ENCODE measurements at regions not wholly inside any gene's neighbourhood (a gene's known extent, or its start where the extent isn't known, plus 50 kb on each side); places are given as distances from the start of the nearest gene placed in this dataset.

DNA sequence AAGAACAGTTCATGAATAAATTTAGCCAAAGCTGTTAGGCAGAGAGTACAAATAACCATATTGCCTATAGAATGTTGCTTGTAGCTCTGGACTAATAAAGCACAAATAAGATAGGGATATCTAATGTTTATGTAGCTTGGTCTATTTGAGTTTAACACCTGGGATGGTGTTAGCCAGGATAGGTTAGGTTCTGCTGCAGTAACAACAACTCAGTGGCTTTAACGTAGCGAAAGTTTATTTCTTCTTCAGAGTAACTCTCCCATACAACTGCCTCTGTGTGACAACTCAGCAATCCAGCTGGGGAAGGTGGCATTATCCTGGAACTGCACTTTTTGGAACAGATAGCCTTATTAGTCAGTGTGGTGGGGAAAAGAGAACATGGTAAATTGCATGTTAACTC lies 52.2 kb upstream of the STEAP4 start:
- no peak for DNase-seq (ENCODE audit: low read depth in 4 of 4, low spot score in 3 of 4)

- DNase-seq (ENCODE audit: low read depth in 4 of 4, low spot score in 3 of 4) = no peak
Observed at GRCh38 chr7:88358526-88358838, 51.8 kb upstream of the STEAP4 start.

GRCh38 chr7:88357781-88358525 lies 51.3 kb upstream of the STEAP4 start:
- DNase-seq (ENCODE audit: low read depth in 4 of 4, low spot score in 3 of 4) = no peak

DNA sequence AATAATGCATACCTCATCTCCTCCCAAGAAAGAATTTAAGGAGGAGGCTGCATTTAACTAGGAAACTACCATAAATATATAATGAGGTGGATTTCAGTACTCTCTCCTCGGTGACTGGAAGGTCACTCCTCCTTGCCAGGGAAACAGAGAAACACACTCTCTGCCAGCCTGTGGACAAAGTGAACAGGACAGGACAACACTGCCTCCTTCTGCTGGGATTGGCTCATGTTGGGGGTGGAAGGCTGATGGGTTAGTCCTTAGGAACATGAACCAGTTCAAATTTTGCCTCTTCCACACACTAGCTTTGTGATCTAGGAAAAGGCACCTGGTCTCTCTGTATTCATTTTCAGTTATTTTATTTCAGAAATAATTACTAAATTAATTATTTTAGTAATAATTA lies 50.6 kb upstream of the STEAP4 start:
- no peak for DNase-seq (ENCODE audit: low read depth in 4 of 4, low spot score in 3 of 4)

All from right renal pelvis (tissue), 4 donors.